NCI-H1048 (cell line): ENCODE measurements at regions not wholly inside any gene's neighbourhood (a gene's known extent, or its start where the extent isn't known, plus 50 kb on each side); places are given as distances from the start of the nearest gene placed in this dataset.
"Not testable (repeated sequence)": the region's sequence is repeated elsewhere in the genome, so short reads cannot be mapped to it uniquely, and the experiment has no call there.

ENCODE experiments used
- DNase-seq: peaks from one replicate; lab custom pipeline; 2025; lab: John Stamatoyannopoulos, UW

- DNase-seq = not testable (repeated sequence)
Measured at GRCh38 chr3:125697979-125698640, 102.8 kb upstream of the OSBPL11 start.

DNA sequence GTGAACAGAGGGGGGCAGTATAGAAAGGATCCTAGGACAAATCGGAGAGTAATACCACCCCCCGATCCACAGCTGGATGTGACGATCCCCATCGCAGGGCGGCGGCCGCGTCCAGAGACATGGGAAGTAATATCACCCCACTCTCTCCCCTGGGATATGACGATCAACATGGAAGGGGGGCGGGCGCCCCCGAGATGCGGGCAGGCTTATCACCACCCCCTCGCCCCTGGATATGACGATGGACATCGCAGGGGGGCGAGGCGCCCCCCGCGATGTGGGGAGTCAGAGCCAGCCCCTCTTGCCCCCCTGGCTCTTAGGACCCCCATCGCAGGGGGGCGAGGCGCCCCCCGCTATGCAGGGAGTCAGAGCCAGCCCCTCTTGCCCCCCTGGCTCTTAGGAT, 120.4 kb upstream of the OSBPL11 start:
- no peak for DNase-seq

DNA sequence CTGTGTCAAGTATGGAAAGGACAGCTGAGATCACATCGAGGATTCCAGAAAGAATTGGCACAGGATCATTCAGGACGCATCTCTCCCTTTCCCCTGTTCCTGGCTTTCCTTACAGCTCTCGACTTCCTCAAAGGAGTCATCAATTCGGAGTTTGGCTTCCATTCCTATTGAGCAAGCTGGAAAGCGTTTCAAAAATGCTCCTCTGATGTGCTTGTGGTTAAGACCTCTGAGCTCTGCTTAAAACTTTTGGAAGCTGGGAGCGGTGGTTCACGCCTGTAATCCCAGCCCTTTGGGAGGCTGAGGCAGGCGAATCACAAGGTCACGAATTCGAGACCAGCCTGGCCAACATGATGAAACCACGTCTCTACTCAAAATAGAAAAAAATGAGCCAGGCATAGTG, 136.9 kb upstream of the OSBPL11 start:
- DNase-seq = not testable (repeated sequence)

GRCh38 chr3:125741991-125742718, 146.9 kb upstream of the OSBPL11 start:
- not testable (repeated sequence) for DNase-seq

DNA sequence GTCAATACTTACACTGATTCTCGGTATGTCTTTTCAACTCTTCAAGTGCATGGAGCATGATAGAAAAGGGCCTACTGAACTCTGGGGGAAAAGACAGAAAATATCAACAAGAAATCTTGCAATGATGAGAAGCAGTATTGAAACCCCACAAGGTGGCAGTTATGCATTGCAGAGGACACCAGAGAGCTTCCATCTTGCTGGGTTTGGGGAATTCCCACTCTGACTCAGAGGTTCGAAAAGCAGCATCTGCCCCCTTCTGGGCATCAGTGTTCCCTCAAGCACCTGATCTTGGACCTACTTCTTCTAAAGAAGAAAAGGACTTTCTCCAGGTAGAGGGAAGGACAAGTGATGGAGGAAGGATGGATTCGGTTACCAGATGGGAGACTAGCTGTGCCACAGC, 147.5 kb upstream of the OSBPL11 start:
- DNase-seq = not testable (repeated sequence)

DNA sequence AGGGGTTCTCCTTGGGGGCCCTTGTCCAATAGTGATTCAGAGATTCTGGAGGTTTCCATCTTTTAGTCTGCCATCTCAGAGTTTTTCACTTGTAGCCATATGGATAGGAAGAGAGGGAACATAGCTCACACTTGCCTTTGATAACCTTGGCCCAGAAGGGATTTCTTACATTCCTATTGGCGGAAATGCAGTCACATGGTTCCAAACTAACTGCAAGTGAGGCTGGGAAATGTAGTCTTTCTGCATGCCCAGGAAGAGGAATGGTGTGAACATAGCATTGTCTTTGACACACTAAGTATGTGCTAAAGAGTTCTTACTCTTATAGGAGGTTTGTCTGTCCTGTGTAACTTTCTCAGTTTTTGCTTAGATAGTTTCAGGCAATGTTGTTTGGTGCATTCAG, 161.8 kb upstream of the OSBPL11 start:
- DNase-seq = not testable (repeated sequence)

- DNase-seq = not testable (repeated sequence)
Measured at GRCh38 chr3:125758641-125759130, 163.4 kb upstream of the OSBPL11 start.

DNA sequence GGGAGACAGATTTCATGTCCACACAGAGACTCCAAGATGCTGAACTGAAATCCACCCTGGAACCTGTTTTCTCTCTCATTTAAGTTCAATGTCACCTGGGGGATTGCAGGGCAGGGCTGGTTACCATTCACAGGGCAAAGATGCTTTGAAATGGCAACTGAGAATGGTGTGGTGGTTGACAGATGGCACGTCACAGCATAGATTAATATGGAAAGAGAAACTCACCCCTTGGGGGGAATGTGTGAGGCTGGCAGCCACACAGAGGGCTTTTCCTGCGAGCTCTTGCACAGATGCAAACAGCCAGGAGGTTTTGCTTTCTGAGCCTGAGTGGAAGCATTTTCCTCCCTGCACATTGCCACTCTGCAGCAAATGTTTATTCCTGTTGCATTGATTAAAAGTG, 167.3 kb upstream of the OSBPL11 start:
- not testable (repeated sequence) for DNase-seq

GRCh38 chr3:125766285-125766826, 171.1 kb upstream of the OSBPL11 start:
- DNase-seq = peak; percentile 17

- not testable (repeated sequence) for DNase-seq
Measured at GRCh38 chr3:125766931-125767330, 171.6 kb upstream of the OSBPL11 start.

DNA sequence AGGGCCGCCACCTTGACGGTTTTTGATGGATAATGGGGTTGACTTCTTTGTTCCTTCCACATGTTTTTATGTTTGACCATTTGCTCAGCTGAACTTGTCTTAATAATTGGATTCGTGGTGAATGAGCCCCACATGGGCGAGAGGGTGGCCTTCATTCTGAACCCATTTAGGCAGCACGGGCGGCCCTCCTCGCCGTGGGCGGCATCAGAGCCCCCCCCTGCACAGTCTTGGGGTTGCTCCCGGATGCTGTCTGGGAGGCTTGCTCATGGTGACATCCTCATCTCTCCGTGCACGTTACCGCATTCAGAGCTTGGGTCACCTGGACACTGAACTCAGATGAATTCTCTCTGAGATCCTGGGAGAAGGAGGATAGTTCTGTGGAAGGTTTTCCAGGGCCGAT, 172.3 kb upstream of the OSBPL11 start:
- DNase-seq = no peak

- not testable (repeated sequence) for DNase-seq
Measured at GRCh38 chr3:125768821-125769220, 173.5 kb upstream of the OSBPL11 start.

GRCh38 chr3:125771506-125771905, 176.2 kb upstream of the OSBPL11 start:
- not testable (repeated sequence) for DNase-seq

- not testable (repeated sequence) for DNase-seq
Measured at GRCh38 chr3:125774433-125775034, 179.2 kb upstream of the OSBPL11 start.

- DNase-seq = not testable (repeated sequence)
Measured at GRCh38 chr3:125775106-125775505, 179.8 kb upstream of the OSBPL11 start.

- not testable (repeated sequence) for DNase-seq
Measured at GRCh38 chr3:125775606-125776294, 180.5 kb upstream of the OSBPL11 start.

DNA sequence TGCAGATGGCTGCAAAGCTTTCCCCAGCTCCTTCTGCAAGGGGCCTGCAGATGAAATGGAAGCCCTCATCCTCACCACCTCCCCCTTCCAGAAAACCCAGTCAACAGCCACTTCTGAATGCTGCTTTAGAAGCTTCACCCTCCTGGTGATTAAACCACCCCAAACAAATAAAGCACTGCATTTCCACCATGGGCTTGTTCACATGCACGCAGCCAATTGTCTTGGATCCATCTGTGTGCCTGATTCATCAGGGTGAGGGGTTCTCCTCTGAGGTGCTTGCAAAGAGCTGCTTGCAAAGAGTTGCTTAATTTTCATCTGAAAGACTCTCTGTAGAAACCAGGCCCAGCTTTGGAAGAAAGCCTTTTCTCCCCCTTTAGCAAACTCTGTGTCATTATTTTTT, 184.0 kb upstream of the OSBPL11 start:
- not testable (repeated sequence) for DNase-seq

- not testable (repeated sequence) for DNase-seq
Measured at GRCh38 chr3:125779918-125780317, 184.6 kb upstream of the OSBPL11 start.

GRCh38 chr3:125781678-125782077, 186.4 kb upstream of the OSBPL11 start:
- not testable (repeated sequence) for DNase-seq

- DNase-seq = not testable (repeated sequence)
Measured at GRCh38 chr3:125790312-125790711, 178.7 kb upstream of the ROPN1B start.

- DNase-seq = not testable (repeated sequence)
Measured at GRCh38 chr3:125791021-125791420, 178.0 kb upstream of the ROPN1B start.

DNA sequence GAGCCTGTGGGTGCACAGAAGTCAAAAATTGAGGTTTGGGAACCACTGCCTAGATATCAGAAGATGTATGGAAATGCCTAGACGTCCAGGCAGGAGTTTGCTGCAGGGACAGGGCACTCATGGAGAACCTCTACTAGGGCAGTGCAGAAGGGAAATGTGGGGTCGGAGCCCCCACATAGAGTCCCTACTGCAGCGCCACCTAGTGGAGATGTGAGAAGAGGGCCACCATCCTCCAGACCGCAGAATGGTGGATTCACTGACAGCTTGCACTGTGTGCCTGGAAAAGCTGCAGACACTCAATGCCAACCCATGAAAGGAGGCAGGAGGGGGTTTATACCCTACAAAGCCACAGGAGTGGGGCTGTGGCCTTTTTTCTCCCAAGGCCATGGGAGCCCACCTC, 159.0 kb upstream of the ROPN1B start:
- not testable (repeated sequence) for DNase-seq
